Suppressor macrophage (primary cell): ENCODE measurements at regions not wholly inside any gene's neighbourhood (a gene's known extent, or its start where the extent isn't known, plus 50 kb on each side); places are given as distances from the start of the nearest gene placed in this dataset.
"Not testable (repeated sequence)": the region's sequence is repeated elsewhere in the genome, so short reads cannot be mapped to it uniquely, and the experiment has no call there.

ENCODE experiments used
- DNase-seq, 4 experiments: peaks; one replicate each; pipeline ENCODE4 v3.0.0-alpha.2; 2020 to 2022

GRCh38 chr1:70760154-70760553 is 287.5 kb downstream of the PTGER3 start:
- no peak for DNase-seq

- DNase-seq, result no peak
These were observed 285.2 kb downstream of the PTGER3 start for GRCh38 chr1:70762386-70762785.

GRCh38 chr1:70764747-70765146 is 282.9 kb downstream of the PTGER3 start:
- DNase-seq, result peak in 3 of 4 experiments; percentile 10 to 23 (median 17)

- no peak for DNase-seq
These were observed 280.2 kb downstream of the PTGER3 start for GRCh38 chr1:70767377-70767776.

GRCh38 chr1:70768216-70768615 is 279.4 kb downstream of the PTGER3 start:
- no peak for DNase-seq

- no peak for DNase-seq
These were observed 269.4 kb downstream of the PTGER3 start for GRCh38 chr1:70778056-70778762.

- no peak for DNase-seq
These were observed 268.7 kb downstream of the PTGER3 start for GRCh38 chr1:70778934-70779333.

- no peak for DNase-seq
These were observed 268.0 kb downstream of the PTGER3 start for GRCh38 chr1:70779571-70779970.

GRCh38 chr1:70785287-70785686 is 262.3 kb downstream of the PTGER3 start:
- DNase-seq, result no peak

GRCh38 chr1:70790232-70790923 is 257.2 kb downstream of the PTGER3 start:
- no peak for DNase-seq

GRCh38 chr1:70795064-70795463 is 252.6 kb downstream of the PTGER3 start:
- DNase-seq, result not testable (repeated sequence)

GRCh38 chr1:70796298-70796697 is 251.3 kb downstream of the PTGER3 start:
- DNase-seq, result not testable (repeated sequence)

- not testable (repeated sequence) for DNase-seq
These were observed 245.0 kb downstream of the PTGER3 start for GRCh38 chr1:70802625-70803024.

- DNase-seq, result no peak
These were observed 242.0 kb downstream of the PTGER3 start for GRCh38 chr1:70805641-70806040.

- DNase-seq, result no peak
These were observed 240.4 kb downstream of the PTGER3 start for GRCh38 chr1:70807088-70807664.

- DNase-seq, result no peak
These were observed 238.5 kb downstream of the PTGER3 start for GRCh38 chr1:70809069-70809468.

- no peak for DNase-seq
These were observed 235.8 kb downstream of the PTGER3 start for GRCh38 chr1:70811815-70812214.

GRCh38 chr1:70812442-70813109 is 235.0 kb downstream of the PTGER3 start:
- no peak for DNase-seq

GRCh38 chr1:70818401-70818800 is 229.2 kb downstream of the PTGER3 start:
- DNase-seq, result peak; percentile 13 to 72 (median 46)

GRCh38 chr1:70819231-70819630 is 228.4 kb downstream of the PTGER3 start:
- no peak for DNase-seq

- DNase-seq, result no peak
These were observed 227.8 kb downstream of the PTGER3 start for GRCh38 chr1:70819785-70820184.

- DNase-seq, result peak; percentile 35 to 76 (median 66)
These were observed 227.2 kb downstream of the PTGER3 start for GRCh38 chr1:70820396-70820795.

GRCh38 chr1:70820995-70821394 is 226.6 kb downstream of the PTGER3 start:
- DNase-seq, result no peak
